HG03460 (cell line): ENCODE measurements at regions not wholly inside any gene's neighbourhood (a gene's known extent, or its start where the extent isn't known, plus 50 kb on each side); places are given as distances from the start of the nearest gene placed in this dataset.

ENCODE experiments used
- ATAC-seq: cut with Tn5 transposase; IDR thresholded peaks from one replicate; pipeline ENCODE4 v1.9.1; 2021; ENCODE audit not compliant: unreplicated experiment

GRCh38 chr18:45255197-45255890 is 359.9 kb upstream of the SLC14A2 start:
- no peak for ATAC-seq

GRCh38 chr18:45260125-45260524 is 355.2 kb upstream of the SLC14A2 start:
- ATAC-seq = no peak

GRCh38 chr18:45266023-45266422 is 349.3 kb upstream of the SLC14A2 start:
- ATAC-seq = no peak

DNA sequence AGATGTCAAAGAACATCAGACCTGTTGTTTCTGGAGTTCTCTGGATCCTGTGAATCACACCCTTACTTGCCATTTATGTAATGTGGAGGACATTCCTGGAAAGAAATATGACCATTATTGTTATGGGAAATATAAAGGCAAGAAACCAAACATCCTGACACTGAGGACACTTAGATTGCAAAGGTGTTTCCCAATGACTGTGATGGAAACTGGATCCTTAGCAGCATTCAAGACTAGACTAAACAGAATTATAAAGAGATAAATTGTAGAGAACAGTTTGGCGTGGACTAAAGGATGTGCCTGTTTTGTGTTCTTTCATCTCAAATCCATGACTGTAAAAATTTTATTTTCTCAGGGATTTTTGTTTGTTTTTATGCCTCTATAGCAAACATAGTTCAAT is 347.7 kb upstream of the SLC14A2 start:
- no peak for ATAC-seq

- no peak for ATAC-seq
Observed at GRCh38 chr18:45268583-45268982, 346.7 kb upstream of the SLC14A2 start.

DNA sequence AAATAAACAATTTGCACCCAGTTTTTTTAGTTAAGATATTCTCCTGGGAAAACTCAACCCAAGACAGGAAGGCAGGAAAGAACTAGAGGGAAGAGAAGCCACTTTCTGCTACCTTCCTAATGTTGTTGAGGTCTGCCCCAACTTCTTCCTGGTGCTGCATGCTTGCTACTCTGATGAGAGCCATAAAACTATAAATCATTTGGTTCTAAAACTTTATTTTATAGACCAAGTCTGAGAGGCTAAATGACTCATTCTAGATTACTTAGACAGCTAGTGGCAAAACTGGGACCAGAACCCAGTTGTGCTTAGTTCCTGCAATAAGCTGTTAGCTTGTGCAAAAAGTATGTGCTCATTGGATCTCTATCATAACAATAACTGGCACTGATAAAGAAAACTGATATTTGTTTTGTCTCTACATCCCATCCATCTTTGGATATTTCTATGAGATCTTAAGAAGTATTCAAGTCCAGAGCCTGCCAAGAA is 344.9 kb upstream of the SLC14A2 start:
- ATAC-seq = no peak

GRCh38 chr18:45274026-45274425 is 341.2 kb upstream of the SLC14A2 start:
- no peak for ATAC-seq

- no peak for ATAC-seq
Observed at GRCh38 chr18:45275367-45276113, 339.7 kb upstream of the SLC14A2 start.

DNA sequence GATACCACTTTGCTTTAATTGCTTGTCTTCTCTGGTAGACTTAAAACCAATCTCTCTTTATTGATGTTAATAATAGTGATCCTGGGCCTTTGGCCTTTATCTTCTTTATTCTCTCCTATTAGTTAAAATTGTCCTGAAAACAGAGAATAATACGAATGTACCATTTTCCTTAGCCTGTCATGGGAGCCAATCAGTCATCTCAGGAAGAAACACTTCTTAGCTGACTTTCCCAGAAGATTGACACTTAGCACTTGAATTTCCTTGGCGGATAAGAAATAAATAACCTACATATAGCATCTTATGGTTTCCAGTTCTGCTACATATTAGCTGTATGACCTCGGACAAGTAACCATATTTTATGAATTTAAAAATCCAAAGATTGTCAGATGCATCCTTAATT is 338.4 kb upstream of the SLC14A2 start:
- ATAC-seq = no peak

DNA sequence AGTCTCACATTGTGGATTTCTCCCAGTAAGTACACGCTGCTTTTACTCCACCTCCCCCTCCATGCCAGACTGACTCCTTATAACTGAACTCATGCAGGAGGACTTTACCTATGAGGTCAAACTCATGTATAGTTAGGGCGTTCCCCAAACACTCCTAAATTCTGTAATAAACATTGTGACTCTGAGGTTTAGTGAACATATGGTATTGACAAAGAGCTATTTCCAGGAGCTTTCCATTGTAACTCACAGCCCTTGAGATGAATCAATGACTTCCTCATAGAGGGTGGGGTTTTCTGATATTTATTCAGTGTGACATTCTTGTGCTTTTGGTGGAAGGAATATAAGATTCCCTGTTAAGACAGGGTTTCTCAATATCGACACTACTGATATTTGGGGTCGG is 337.4 kb upstream of the SLC14A2 start:
- ATAC-seq = no peak

DNA sequence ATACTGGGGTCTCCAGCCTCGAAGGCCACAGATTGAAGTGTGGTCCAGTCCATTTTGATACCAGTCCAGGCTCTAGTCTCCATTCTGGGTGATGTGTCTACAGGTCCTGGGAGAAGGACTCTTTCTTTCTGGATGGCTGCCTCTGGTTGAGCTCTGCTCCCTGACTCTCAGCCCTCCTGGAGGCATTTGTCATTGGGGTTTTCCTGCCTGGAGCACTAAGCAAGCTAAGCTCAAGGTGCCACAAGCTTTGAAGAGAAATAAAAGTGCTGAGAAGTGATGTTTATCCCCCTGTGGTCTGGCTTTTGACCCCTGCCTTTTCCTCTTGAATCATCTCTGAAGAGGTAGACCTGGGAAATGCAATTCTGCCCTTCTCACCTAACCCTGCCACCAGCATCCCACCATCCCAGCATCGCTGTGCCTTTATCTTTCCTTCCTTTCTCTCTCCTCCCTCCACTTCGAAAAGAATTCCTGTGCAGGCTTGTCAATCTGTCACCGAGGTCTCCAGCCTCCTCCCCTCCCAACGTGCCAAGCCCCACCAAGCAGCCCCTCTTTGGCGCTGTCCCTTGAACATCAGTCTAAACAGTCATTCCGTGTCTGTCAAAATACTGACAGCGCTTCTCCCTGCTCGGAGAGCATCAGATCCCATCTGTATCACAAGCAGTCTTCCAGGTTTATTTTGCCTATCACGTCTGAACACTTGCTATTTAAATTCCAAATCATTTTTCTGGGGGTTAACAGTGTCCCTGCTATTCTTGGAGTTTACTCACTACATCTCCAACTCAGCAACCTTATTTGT is 334.6 kb upstream of the SLC14A2 start:
- no peak for ATAC-seq

GRCh38 chr18:45282101-45282812 is 333.0 kb upstream of the SLC14A2 start:
- no peak for ATAC-seq

DNA sequence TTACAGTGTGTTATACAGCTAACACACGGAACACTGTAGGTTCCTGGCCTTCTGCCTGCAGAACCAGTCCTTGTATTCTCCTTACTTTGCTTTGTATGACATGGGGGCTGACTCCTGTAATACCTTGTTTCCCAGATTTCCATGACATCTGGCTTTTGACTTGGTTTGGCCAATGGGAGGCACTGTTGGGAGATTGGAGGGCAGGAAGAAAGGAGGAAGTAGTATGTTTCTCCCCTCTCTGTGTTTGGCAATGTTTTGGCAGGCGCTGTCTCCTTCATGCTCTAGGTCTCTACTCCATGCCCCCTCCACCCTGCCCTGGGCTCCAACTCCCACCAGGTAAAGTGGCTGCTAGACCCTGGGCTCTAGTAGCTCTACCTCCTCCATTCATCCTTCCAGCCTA is 331.1 kb upstream of the SLC14A2 start:
- no peak for ATAC-seq

DNA sequence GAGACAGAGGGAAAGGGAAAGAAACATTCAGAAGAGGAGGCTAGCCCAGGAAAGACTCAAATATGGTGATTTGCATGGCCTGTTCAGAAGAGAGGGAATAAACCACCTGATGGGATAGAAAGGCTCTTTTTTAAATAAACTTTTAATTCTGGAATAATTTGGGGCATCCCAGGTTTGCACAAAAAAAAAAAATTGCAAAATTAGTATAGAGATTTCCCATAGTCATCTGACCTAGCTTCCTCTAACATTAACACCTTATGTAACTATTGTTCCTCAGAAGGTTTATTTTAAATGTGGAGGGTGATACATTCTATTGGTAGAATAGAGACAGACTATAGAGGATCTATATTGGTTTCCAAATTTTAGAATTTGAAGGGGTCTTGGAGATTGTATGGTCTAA is 330.4 kb upstream of the SLC14A2 start:
- no peak for ATAC-seq

- ATAC-seq = no peak
Observed at GRCh38 chr18:45285251-45285650, 330.0 kb upstream of the SLC14A2 start.

DNA sequence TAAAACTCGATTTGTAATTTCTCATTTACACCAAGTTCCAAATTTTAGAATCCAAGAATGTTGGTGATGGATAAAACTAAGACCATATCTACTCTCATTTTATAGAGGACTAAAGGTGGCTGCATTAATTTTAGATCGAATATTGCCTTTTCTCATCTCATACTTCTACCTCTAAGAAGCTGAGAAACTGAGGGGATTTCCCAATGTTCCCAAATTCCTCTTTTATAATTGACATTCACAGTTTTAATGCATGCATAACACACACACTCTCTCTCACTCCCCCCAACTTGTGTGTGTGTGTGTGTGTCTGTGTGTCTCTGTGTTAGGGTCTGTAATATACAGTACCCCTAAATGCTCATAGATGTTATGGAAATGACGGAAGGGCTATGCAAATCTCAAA is 328.8 kb upstream of the SLC14A2 start:
- ATAC-seq = no peak

DNA sequence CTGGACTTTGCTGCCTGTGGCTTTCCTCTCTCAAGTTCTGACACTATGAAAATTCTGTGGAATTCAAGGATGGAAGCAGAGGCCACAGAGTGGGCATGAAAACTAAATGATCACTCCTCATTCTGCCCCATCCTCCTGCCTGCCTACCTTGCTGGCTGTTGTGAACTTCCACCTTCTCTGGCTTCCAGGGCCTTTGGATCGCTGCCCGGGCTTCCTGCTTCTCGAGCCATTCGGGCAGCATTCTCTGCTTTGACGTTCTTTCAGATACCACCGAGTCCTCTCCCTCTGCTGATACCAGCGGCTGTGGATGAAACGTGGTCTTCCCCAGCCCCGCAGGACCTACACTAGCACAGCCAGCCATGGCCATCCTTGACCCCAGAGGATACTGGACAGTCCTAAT is 327.7 kb upstream of the SLC14A2 start:
- no peak for ATAC-seq

- no peak for ATAC-seq
Observed at GRCh38 chr18:45290364-45290763, 324.9 kb upstream of the SLC14A2 start.

DNA sequence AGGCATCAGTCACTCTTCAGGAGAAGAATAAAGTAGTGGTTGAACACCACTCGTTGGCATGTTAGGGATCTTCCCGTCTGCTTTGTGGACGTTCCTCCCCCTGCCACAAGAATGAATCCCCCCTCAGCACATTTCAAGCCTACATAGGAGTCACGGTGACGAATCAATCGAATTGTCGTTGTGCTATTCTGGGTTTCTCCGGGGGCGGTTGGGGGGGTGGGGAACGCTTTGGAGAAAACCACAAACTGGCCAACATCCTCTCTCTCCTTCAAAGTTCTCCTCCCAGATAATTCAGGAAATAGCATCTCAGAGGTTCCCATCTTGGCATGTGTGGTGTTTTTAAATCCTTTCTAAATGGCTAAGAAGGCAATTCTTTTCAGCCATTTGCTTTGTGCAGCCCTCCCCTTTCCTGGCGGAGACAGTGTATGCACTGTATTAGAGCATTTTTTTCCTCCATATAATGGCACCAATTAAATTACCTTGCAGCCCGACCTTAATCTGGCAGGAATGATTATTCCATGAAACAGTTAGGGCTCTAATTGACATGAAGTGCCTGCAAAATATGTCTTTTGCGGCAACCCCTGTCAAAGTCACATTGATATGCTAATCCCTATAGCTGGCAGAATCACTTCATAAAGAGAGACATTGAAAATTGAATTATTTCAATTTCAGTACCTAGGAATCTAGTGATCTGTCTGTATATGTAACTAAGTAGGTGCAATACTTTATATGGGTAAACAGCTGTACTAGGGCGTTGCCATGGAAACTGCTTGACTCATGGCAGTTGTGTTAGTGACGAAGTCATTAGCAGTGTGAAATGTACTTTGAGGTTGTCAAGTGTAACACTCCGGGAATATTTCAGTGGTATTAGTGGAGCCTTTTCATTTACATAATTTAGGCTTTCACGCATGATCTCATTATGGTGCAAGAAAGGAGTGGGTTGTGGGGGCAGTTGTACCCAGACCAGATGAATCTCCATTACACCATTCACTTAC is 323.4 kb upstream of the SLC14A2 start:
- ATAC-seq = no peak

- no peak for ATAC-seq
Observed at GRCh38 chr18:45295388-45295787, 319.9 kb upstream of the SLC14A2 start.
